ENCODE measurements at regions not wholly inside any gene's neighbourhood (a gene's known extent, or its start where the extent isn't known, plus 50 kb on each side); places are given as distances from the start of the nearest gene placed in this dataset.

DNA sequence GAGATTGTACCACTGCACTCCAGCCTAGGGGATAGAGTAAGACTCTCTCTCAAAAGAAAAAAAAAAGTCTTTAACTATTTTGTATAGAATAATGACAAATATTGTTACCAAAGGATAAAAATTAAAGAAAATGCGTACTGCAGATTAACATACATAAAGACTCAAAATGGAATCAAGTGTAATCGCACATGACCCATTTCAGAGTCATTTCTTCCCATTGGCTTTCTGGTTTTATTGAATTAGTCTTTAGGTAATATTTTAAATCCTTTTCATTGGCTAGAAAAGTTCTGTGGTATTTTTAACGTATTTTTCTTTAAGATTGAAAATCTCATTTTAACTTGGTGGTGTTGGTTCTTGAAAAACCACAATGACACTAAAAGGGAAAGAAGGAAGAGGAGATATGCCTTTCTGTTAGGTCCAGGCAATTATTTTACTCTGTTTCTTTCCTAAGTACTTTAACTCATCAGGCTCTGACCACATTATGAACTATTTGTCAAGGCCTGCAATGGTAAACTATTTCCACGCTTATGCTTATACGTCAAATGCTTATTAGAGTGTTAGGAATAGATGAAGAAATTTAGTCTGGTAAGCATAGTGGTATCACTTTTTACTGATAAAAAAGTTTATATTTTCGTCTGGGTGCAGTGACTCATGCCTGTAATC is 52.3 kb downstream of the PLEKHG1 start:
- Histone ChIP-seq H3K4me1 (ENCODE audit: control insufficient read depth in 2 of 2, insufficient read depth in 2 of 2, low read length in 1 of 2) (no peaks in the 10 kb centered on the region), H3K27ac (ENCODE audit: low read depth in 2 of 2, low read length in 1 of 2) (no peak overlapping the region), H3K27me3 (ENCODE audit: control insufficient read depth in 1 of 2, insufficient read depth in 2 of 2, low read length in 2 of 2) (no peaks in the 10 kb centered on the region), H3K9me3 (ENCODE audit: control insufficient read depth in 2 of 2, insufficient read depth in 1 of 2, low read depth in 1 of 2, low read length in 1 of 2) (no peaks in the 10 kb centered on the region), H3K36me3 (ENCODE audit: control insufficient read depth in 2 of 2, insufficient read depth in 2 of 2, low read length in 1 of 2) (no peaks in the 10 kb centered on the region), H3K4me3 (ENCODE audit: low read depth in 1 of 2, low read length in 2 of 2) (no peak overlapping the region)
- 79 to 86% methylated on average over 6 of the region's 6 CpGs for WGBS, 2 donors

DNA sequence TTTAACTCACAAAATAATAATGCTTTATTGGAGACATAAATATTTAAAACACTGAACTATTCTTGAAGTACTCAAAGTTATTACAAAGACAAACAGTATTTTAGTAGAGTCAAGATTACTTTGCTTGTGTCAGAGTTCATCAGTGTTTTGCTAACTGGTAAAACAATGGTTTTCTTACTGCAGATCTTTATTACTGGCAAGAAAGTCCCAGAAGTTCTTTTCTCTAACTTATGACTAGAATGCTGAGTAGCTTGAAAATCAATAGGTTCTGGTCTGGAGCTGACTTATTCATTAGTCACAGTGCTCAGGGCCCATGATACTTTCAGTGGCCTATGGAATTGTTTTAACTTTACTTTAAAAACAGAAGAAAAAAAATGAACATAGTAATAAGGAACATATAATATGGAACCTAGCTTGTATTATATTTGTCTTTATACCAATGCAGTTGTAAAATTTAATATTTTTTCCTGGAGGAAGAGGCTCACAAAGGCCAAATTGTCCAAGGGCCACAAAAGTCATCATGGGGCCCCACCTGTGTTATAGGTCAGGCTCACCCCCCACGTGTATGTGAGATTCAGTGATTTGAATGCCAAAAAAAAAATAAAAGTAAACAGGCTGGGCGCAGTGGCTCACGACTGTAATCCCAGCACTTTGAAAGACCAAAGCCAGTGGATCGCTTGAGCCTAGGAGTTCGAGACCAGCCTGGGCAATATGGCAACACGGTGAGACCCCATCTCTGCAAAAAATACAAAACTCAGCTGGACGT is 53.3 kb downstream of the PLEKHG1 start:
- Histone ChIP-seq H3K27ac (ENCODE audit: low read depth in 2 of 2, low read length in 1 of 2) (no peak overlapping the region), H3K36me3 (ENCODE audit: control insufficient read depth in 2 of 2, insufficient read depth in 2 of 2, low read length in 1 of 2) (no peaks in the 10 kb centered on the region), H3K4me3 (ENCODE audit: low read depth in 1 of 2, low read length in 2 of 2) (no peak overlapping the region), H3K9me3 (ENCODE audit: control insufficient read depth in 2 of 2, insufficient read depth in 1 of 2, low read depth in 1 of 2, low read length in 1 of 2) (no peaks in the 10 kb centered on the region), H3K4me1 (ENCODE audit: control insufficient read depth in 2 of 2, insufficient read depth in 2 of 2, low read length in 1 of 2) (no peaks in the 10 kb centered on the region), H3K27me3 (ENCODE audit: control insufficient read depth in 1 of 2, insufficient read depth in 2 of 2, low read length in 2 of 2) (no peaks in the 10 kb centered on the region)
- WGBS, 2 donors: 82 to 87% methylated on average over 7 of the region's 7 CpGs

DNA sequence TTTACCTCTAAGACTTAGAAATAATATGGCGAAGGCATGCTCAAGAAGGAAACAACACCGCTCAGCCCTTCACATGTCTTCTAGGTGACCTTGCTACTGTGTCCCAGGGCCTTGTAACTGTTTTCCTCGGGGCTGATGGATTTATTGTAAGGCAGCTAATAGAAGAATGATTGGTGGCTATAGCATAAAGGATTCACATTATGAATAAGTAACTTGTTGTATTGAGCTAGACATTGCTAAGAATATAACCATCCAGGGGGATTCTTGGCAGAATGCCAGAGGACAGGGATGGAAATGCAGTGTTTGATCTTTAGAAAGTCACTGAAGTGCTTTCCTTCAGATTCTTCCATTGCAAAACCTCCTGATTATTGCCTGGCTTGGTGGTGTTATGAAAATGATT is 54.9 kb downstream of the PLEKHG1 start:
- WGBS, 2 donors: 95 to 96% methylated on average over 3 of the region's 3 CpGs
- Histone ChIP-seq H3K27me3 (ENCODE audit: control insufficient read depth in 1 of 2, insufficient read depth in 2 of 2, low read length in 2 of 2) (no peaks in the 10 kb centered on the region), H3K4me1 (ENCODE audit: control insufficient read depth in 2 of 2, insufficient read depth in 2 of 2, low read length in 1 of 2) (peaks cover 0 to 2% of the 10 kb centered on the region in 2 donors), H3K9me3 (ENCODE audit: control insufficient read depth in 2 of 2, insufficient read depth in 1 of 2, low read depth in 1 of 2, low read length in 1 of 2) (no peaks in the 10 kb centered on the region), H3K36me3 (ENCODE audit: control insufficient read depth in 2 of 2, insufficient read depth in 2 of 2, low read length in 1 of 2) (no peaks in the 10 kb centered on the region), H3K27ac (ENCODE audit: low read depth in 2 of 2, low read length in 1 of 2) (no peak overlapping the region), H3K4me3 (ENCODE audit: low read depth in 1 of 2, low read length in 2 of 2) (no peak overlapping the region)

DNA sequence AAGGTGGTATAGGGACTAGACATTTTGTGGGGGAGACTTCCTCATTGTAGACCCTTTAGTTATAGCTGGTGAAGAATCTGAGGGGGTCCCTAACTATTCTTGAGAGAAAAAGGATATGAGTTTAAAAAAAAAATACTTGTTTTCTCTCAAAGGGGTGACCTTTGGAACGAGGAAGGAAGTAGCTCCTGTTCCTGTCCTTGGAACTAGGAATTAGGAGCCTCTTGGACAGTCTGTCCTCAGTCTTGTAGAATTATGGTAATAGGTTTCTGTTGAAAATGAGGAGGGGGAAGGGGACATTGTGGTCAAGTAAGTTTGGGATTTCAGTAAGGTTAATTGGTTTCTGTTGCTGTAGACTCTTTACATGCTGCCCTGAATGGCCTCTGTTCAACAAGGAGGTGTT is 56.5 kb downstream of the PLEKHG1 start:
- no peaks in the 10 kb centered on the region for H3K9me3 ChIP-seq (ENCODE audit: control insufficient read depth in 2 of 2, insufficient read depth in 1 of 2, low read depth in 1 of 2, low read length in 1 of 2)
- WGBS, 2 donors: 75 to 83% methylated on average over 1 of the region's 1 CpG
- no peak overlapping the region for H3K4me3 ChIP-seq (ENCODE audit: low read depth in 1 of 2, low read length in 2 of 2)
- no peaks in the 10 kb centered on the region for H3K36me3 ChIP-seq (ENCODE audit: control insufficient read depth in 2 of 2, insufficient read depth in 2 of 2, low read length in 1 of 2)
- H3K27ac ChIP-seq (ENCODE audit: low read depth in 2 of 2, low read length in 1 of 2): no peak overlapping the region
- peaks cover 0 to 2% of the 10 kb centered on the region in 2 donors for H3K4me1 ChIP-seq (ENCODE audit: control insufficient read depth in 2 of 2, insufficient read depth in 2 of 2, low read length in 1 of 2)
- H3K27me3 ChIP-seq (ENCODE audit: control insufficient read depth in 1 of 2, insufficient read depth in 2 of 2, low read length in 2 of 2): no peaks in the 10 kb centered on the region

DNA sequence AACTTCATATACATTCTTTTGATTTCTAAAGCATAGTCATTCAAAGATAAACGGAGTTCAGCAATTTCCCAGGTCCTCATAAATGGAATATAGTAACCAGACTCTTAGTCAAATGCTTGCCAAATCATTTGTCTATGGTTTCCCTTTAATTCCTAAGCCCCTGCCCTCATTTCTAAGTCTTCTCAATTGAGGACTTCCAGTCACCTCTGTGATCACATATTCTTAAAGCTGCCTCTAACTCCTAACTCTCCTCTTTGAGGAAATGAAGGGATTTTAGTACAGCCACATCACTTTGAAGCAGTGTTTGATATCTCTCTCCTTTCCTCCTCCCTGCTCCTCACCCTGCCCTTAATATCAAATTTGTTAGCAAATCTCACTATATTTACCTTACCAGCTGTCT is 58.7 kb downstream of the PLEKHG1 start:
- Histone ChIP-seq H3K27me3 (ENCODE audit: control insufficient read depth in 1 of 2, insufficient read depth in 2 of 2, low read length in 2 of 2) (no peaks in the 10 kb centered on the region), H3K4me3 (ENCODE audit: low read depth in 1 of 2, low read length in 2 of 2) (no peak overlapping the region), H3K27ac (ENCODE audit: low read depth in 2 of 2, low read length in 1 of 2) (no peak overlapping the region), H3K36me3 (ENCODE audit: control insufficient read depth in 2 of 2, insufficient read depth in 2 of 2, low read length in 1 of 2) (no peaks in the 10 kb centered on the region), H3K9me3 (ENCODE audit: control insufficient read depth in 2 of 2, insufficient read depth in 1 of 2, low read depth in 1 of 2, low read length in 1 of 2) (no peaks in the 10 kb centered on the region), H3K4me1 (ENCODE audit: control insufficient read depth in 2 of 2, insufficient read depth in 2 of 2, low read length in 1 of 2) (peaks cover 0 to 2% of the 10 kb centered on the region in 2 donors)
- WGBS, 2 donors: 83% methylated on average over 1 of the region's 1 CpG

DNA sequence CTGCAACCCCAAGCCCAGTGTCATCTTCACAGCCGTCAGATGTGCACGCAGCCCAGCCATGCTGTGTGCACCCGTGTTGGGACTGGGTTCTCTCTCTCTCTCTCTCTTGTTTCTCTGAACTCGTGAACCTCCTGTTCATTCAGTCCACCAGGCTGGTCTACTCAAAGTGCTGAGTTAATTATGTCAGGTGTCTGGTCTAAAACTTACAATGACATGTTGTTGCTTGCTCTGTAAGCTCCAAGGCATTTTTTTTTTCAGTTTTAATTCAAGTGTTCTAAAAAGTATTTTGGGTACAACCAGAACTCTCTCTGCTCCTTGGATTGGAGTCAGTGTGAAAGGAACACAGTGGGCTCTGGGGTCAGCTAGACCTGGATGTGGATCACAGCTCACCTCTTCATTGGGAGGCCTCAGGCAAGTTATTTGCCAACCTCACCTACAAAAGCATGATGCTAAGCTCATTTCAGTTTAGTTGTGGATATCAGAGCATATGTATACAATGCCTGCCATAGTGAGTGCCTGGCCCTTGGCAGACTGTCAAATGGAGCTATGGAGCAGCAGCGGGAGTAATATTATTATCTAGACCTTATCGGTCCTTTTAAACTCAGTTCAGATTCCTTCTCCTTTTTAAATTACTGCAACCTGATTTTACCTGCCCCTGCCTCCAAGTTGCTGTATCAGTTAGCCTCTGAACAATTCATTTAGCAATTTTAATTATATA is 59.5 kb downstream of the PLEKHG1 start:
- Histone ChIP-seq H3K27me3 (ENCODE audit: control insufficient read depth in 1 of 2, insufficient read depth in 2 of 2, low read length in 2 of 2) (no peaks in the 10 kb centered on the region), H3K9me3 (ENCODE audit: control insufficient read depth in 2 of 2, insufficient read depth in 1 of 2, low read depth in 1 of 2, low read length in 1 of 2) (no peaks in the 10 kb centered on the region), H3K27ac (ENCODE audit: low read depth in 2 of 2, low read length in 1 of 2) (no peak overlapping the region), H3K4me3 (ENCODE audit: low read depth in 1 of 2, low read length in 2 of 2) (no peak overlapping the region), H3K4me1 (ENCODE audit: control insufficient read depth in 2 of 2, insufficient read depth in 2 of 2, low read length in 1 of 2) (peaks cover 0 to 2% of the 10 kb centered on the region in 2 donors), H3K36me3 (ENCODE audit: control insufficient read depth in 2 of 2, insufficient read depth in 2 of 2, low read length in 1 of 2) (no peaks in the 10 kb centered on the region)
- 37 to 45% methylated on average over 6 of the region's 6 CpGs for WGBS, 2 donors

DNA sequence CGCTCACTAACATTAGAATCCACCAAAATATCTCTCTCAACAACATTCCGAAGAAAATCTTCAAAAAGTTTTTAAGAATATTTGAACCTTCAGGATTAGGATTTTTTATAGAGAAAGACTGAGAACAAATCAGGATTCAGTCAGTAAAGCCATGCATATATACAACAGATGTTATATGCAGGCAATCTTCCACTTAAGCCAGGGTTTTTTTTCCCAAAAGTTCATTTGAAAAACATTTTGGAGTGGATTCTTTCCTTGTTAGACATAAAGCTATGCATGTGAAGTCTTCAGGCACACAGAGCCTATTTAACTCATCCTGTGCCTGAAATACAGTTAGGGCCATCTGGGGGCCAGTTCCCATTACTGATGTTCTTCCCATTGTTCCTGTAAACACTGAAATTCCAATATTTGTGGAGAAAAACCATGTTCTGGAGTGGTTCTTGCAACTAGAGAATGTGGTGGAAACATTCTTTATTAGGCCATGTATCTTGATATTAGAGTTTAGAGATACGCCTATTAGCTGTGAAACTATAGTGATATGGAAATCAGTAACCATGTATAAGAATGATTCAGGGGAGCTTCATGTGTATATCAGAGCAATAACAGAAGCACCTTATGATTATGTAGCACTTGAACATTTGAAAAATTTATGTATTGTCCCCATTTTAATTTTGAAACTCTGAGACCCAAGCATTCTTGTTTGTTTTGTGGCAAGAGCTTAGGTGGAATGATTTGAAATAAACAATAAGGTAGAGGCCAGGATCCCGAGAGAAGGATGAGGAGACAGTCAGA is 61.7 kb downstream of the PLEKHG1 start:
- Histone ChIP-seq H3K9me3 (ENCODE audit: control insufficient read depth in 2 of 2, insufficient read depth in 1 of 2, low read depth in 1 of 2, low read length in 1 of 2) (no peaks in the 10 kb centered on the region), H3K27ac (ENCODE audit: low read depth in 2 of 2, low read length in 1 of 2) (no peak overlapping the region), H3K4me3 (ENCODE audit: low read depth in 1 of 2, low read length in 2 of 2) (no peak overlapping the region), H3K36me3 (ENCODE audit: control insufficient read depth in 2 of 2, insufficient read depth in 2 of 2, low read length in 1 of 2) (no peaks in the 10 kb centered on the region), H3K4me1 (ENCODE audit: control insufficient read depth in 2 of 2, insufficient read depth in 2 of 2, low read length in 1 of 2) (peaks cover 0 to 5% of the 10 kb centered on the region in 2 donors), H3K27me3 (ENCODE audit: control insufficient read depth in 1 of 2, insufficient read depth in 2 of 2, low read length in 2 of 2) (no peaks in the 10 kb centered on the region)
- 88 to 89% methylated on average over 4 of the region's 4 CpGs for WGBS, 2 donors

DNA sequence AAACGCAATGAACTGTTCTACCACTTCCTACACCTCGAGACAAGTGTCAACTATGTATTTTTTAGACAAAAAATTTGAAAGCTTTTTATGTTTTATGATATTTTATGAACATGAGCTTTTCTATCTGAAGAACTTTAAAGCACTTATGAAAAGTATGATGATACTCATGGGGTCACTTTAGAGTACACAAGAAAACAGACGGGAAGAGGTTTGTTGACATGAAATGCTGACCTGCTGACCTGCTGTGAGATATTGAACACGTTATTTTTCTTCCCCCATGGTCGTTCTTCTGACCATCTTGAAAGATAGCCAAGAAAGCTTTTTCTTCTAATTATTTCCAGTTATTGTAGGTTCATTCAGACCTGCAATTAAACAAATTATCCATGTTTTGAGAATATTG is 63.1 kb downstream of the PLEKHG1 start:
- H3K9me3 ChIP-seq (ENCODE audit: control insufficient read depth in 2 of 2, insufficient read depth in 1 of 2, low read depth in 1 of 2, low read length in 1 of 2): no peaks in the 10 kb centered on the region
- WGBS, 2 donors: 67 to 70% methylated on average over 5 of the region's 5 CpGs
- H3K4me1 ChIP-seq (ENCODE audit: control insufficient read depth in 2 of 2, insufficient read depth in 2 of 2, low read length in 1 of 2): peaks cover 0 to 5% of the 10 kb centered on the region in 2 donors
- no peaks in the 10 kb centered on the region for H3K36me3 ChIP-seq (ENCODE audit: control insufficient read depth in 2 of 2, insufficient read depth in 2 of 2, low read length in 1 of 2)
- no peak overlapping the region for H3K4me3 ChIP-seq (ENCODE audit: low read depth in 1 of 2, low read length in 2 of 2)
- no peaks in the 10 kb centered on the region for H3K27me3 ChIP-seq (ENCODE audit: control insufficient read depth in 1 of 2, insufficient read depth in 2 of 2, low read length in 2 of 2)
- no peak overlapping the region for H3K27ac ChIP-seq (ENCODE audit: low read depth in 2 of 2, low read length in 1 of 2)

DNA sequence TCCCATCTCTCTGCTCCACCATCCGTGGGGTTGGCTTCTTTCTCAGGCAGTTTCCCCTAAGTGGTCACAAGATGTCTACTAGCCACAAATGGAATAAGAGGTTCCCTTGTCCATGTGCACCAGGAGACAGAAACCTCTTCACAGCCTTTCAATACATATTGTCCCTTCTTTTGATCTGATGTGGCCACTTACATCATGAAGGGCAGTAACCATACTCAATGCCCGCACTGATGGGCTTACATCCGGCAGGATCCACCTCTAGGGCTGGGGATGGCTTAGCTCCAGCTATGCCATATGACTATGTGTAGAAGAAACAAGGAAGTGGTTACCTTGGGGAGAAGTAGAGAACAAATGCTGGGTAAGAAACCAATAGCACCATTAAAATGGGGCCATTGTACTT is 64.4 kb downstream of the PLEKHG1 start:
- Histone ChIP-seq H3K27ac (ENCODE audit: low read depth in 2 of 2, low read length in 1 of 2) (no peak overlapping the region), H3K27me3 (ENCODE audit: control insufficient read depth in 1 of 2, insufficient read depth in 2 of 2, low read length in 2 of 2) (no peaks in the 10 kb centered on the region), H3K4me3 (ENCODE audit: low read depth in 1 of 2, low read length in 2 of 2) (no peak overlapping the region), H3K4me1 (ENCODE audit: control insufficient read depth in 2 of 2, insufficient read depth in 2 of 2, low read length in 1 of 2) (peaks cover 0 to 5% of the 10 kb centered on the region in 2 donors), H3K36me3 (ENCODE audit: control insufficient read depth in 2 of 2, insufficient read depth in 2 of 2, low read length in 1 of 2) (no peaks in the 10 kb centered on the region), H3K9me3 (ENCODE audit: control insufficient read depth in 2 of 2, insufficient read depth in 1 of 2, low read depth in 1 of 2, low read length in 1 of 2) (no peaks in the 10 kb centered on the region)
- WGBS, 2 donors: 92 to 96% methylated on average over 3 of the region's 3 CpGs
